Left cardiac atrium (tissue), 4 donors: ENCODE measurements at regions not wholly inside any gene's neighbourhood (a gene's known extent, or its start where the extent isn't known, plus 50 kb on each side); places are given as distances from the start of the nearest gene placed in this dataset.

ENCODE experiments used
- ATAC-seq, 2 donors: fragments of 200-7000 bp; cut with Tn5 transposase; one replicate each; pipeline ENCODE4 v1.9.1; 2020; ENCODE audit warnings: mild to moderate bottlenecking in 2 of 2, moderate library complexity in 2 of 2
- DNase-seq: peaks from one replicate; pipeline ENCODE4 v3.0.0-alpha.2; 2020
- intact Hi-C, 2 donors: fragments of 100-400 bp; cut with DNase I; formaldehyde crosslinking; loops; one replicate each; pipeline versions ENCODE4 v1.14.1 to v1.15.1; 2022 to 2023
- donor health status: DM: no; HTN: yes; CAD: no.
- donor health status: DM: no; HTN: yes; CAD: no; lungs with severe emphysema.
- donor health status: DM: yes; HTN: yes; CAD: no.
- donor health status: Dilated cardiomyopathy.

DNA sequence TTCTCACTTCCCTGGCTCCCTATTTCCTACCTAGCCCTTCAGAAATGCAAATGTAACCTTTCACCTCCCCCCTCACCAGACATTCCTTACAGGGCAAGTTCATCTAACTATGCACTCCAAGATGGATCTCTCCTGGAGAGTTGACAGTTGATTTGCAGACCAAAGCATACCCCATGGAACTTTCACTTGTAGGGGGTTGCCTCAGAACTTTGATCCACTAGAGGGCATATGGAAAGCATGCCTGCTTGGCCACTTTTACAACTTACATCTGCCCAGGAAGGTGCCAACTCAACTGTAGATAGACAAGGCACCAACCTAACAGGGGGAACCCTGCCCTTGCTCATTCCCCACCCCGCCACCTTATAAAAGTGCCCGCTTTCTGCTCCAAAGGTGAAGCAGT, 187.8 kb downstream of the NXNL2 start:
- peak; percentile 55 to 63 for ATAC-seq
- no peak for DNase-seq
- intact Hi-C loops, result loop anchor here in 1 of 2 donors (2.0 kb wide), 1 partner anchor 278 kb away; no protein-coding TSS in a partner anchor

DNA sequence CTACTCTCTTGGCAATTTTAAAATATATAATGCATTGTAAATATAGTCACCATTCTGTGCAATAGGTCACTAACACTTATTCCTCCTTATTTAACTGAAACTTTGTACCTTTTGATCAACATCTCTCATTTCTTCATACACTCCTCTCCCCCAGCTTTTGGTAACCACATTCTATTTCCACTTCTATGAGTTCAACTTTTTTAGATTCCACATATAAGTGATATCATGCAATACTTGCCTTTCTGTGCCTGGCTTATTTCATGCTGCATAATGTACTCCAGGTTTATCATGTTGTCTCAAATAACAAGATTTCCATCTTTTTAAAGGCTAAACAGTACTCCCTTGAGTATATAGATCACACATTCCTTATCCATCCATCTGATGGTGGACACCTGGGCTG, 188.8 kb downstream of the NXNL2 start:
- intact Hi-C loops, result loop anchor here in 1 of 2 donors (2.0 kb wide), 1 partner anchor 277 kb away; no protein-coding TSS in a partner anchor
- no peak for DNase-seq
- ATAC-seq, result no peak

DNA sequence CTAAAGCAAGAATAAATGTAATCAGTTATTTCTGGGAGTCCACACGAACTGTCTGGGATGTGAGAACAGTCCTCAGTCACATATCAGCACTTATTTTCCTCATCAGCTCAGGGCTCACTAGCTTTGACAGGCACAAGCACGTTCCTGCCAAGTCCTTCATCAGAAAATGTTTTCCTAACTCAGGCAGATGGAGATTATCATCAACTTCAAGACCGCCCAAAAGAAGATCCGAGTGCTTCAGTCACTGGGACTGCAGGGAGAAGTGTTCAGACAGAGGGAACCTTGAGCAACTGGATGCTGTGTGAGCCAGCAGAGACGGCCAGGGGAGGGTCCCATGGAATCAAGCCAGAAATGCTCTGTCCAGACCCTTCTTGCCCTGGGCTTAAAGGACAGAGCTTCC, 189.4 kb downstream of the NXNL2 start:
- intact Hi-C loops, result no loop called here
- ATAC-seq (peak; percentile 44 to 75), DNase-seq (no peak)

DNA sequence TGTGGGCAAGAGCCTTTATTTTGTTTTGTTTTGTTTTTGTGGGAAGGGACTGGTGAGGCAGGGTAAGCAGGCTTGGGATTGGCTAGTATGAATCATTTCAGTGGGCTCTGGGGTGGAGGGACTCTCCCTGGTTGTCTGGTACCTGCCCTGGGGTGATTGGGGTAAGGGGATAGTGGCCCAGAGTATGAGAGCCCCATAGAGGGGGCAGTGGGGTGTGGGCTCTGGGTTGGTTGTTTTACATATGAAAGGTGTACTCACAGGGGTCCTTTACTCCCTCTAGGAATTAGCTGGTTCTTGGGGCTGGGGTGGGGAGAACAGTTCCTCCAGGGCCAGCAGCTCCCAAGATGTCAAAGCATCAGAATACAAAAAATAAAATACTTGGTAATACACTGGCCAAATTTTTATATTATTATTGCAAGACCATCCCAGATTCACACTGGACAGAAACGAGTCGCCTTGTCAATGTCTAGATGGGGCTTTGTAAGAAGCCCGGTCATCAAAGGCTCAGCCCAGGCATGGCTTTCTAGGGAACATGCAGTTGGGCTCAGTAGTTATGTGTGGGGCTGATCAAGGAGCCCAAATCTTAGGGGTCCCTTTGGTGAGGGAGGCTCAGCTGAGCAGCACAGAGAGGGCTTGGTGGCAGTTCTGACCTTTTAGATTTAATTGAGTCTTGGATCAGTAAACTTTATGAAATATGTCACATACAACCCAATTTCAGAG, 190.5 kb downstream of the NXNL2 start:
- DNase-seq, result no peak
- intact Hi-C loops, result no loop called here
- ATAC-seq, result no peak

DNA sequence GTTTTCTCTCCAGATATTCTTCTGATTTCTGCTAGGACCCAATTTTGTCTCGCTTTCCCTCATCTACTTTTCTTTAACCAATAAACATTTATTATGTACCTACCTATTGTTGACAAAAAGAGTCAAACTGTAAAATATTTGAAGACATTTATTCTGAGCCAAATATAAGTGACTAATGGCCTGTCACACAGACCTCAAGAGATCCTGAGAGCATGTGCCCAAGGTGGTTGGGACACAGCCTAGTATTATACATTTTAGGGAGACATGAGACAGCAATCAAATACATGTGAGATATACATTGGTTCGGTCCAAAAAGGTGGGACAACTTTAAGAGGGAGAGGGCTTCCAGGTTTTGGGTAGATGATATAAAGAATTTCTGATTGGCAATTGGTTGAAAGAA, 191.8 kb downstream of the NXNL2 start:
- intact Hi-C loops, result no loop called here
- no peak for ATAC-seq
- DNase-seq, result no peak

DNA sequence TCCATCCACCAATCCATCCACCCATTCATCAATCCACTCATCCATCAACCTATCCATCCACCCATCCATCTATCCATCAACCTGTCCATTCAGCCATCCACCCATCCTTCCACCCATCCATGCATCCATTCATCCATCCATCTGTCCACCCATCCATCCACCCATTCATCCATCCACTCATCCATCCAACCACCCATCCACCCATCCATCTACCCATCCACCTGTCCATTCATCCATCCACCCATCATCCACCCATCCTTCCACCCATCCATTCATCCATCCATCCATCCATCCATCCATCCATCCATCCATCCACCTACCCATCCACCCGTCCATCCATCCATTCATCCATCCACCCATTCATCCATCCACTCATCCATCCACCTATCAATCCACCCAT, 195.8 kb downstream of the NXNL2 start:
- ATAC-seq, result no peak
- intact Hi-C loops, result no loop called here
- no peak for DNase-seq

DNA sequence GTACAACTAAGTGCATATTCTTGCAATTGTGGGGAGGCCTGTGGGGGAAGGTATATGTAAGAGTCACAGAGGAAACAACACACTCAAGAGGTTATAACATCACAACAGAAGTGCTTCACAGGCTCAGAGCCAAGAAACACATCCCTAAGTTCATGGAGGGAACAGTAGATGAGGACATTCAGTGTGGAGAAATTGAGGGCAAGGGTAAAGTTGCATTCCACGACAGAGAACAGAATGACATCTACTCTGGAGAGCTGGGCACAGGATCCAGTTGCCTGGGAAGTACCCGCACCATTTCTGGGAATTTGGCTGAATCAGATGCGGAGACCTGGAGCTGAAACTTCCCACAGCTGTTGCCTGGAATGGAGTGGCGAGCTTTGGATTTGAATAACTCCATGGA, 197.2 kb downstream of the NXNL2 start:
- intact Hi-C loops, result no loop called here
- ATAC-seq (peak; percentile 70 to 82), DNase-seq (no peak)

DNA sequence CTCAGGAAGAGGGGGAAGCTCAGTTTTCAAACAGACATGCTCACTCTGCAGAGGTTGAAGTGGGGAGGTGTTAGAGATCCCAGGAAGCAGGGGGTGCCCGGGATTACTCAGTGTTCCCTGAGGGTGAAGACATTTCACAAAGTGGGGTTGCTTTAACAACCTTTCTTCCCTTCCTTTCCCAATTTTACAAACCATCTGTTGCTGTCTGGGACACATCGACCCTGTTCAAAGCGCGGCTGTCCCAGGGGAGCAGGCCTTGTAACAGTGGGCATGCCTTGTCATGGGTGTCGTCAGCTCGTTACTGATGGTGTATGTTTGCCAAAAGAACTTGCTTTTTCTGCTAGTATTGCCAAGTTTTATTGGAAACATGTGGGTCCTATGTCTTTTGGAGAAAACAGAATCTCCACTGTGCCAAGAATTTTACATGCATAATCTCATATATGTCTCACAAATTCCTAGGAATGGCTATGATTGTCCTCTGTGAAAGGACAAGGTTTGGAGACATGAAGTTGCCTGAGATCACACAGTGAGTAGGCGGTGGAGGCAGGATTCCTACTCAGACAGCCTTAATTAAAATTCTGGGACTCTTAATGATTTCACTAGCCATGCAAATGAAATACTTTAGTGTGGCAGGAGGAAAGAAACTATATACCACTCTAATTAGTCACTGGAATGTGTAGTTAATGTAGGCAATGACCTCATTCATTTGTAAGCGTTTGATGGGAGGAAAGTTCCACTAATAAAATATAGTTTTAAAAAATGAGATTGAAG, 198.9 kb downstream of the NXNL2 start:
- intact Hi-C loops, result no loop called here
- ATAC-seq, result peak; percentile 58 to 88
- DNase-seq, result peak; percentile 83

DNA sequence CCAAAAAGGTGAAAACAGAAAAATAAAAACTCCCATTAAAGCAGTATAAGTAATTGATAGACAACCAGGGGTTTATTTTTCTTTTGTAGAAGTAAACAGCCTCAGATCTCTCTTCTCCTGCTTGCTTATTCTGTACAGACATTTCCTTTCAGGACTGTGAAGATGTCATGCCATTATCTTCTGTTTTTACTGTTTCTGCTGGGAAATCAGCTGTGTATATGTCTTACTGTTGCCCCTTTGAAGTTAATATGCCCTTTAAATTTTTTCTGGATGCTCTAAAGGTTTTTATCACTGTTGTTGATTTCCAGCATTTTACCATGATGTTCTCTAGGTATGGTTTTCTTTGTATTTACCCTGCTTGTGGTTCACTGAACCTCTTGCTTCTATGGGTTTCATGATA, 199.5 kb downstream of the NXNL2 start:
- no peak for ATAC-seq

DNA sequence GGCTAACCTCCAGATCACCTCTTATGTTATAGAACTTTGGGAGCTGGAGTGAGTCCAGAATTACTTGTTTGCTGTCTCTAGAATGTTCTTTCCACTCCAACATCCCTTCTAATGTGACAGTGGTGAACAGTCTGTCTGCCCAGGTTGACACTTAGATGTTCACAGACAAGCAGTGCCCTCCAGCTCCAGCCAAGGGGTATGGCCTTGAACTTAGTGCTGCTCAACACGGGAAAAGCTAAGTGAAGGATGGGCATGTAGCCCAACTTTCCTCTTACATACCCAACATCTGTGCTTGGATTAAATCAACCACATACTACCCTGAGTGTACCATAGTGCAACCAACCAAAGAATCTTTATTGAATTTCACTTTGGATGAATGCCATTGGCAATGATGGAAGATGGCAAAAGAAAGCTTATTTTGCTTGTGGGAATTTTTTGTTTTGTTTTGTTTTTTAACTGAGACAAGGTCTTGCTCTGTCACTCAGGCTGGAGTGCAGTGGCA, 201.2 kb downstream of the NXNL2 start:
- DNase-seq (no peak), ATAC-seq (no peak)
- intact Hi-C loops, result no loop called here

More for the DNA sequence above, 199.5 kb downstream of the NXNL2 start:
- intact Hi-C loops, result no loop called here
- no peak for DNase-seq

DNA sequence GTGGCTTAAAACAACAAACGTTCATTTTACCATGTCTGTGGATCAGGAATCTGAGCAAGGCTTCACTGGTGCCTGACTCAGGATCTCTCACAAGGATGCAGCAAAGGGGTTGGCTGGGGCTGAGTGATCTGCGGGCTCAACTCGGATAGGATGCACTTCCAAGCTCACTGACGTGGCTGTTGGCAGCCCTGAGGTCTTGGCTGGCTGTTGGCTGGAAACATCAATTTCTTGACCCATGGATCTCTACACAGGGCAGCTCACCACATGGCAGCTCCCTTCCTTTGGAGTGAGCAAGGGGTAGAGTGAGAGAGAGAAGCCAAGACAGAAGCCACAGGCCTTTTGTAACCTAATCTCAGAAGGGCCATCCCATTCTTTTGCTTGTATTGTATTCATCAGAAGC, 202.1 kb downstream of the NXNL2 start:
- intact Hi-C loops, result no loop called here
- no peak for ATAC-seq

DNA sequence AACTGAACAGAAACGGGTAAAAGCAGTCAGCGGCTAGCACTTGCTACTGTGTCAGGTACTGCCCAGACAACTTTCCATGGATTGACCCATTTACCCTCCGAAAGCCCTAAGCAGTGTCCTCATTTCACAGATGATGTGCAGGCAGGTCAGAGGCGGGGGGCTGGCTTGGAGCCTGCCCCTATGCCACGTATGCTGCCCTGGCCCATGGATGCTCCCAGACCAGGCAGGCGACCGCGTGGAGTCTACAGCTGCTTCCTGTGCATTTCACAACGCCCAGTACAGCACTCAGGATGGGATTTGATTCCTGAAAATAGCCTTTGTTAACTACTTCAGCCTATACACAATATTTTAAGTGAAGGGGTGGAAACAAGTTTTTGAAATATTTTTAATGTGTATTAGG, 202.9 kb downstream of the NXNL2 start:
- ATAC-seq (no peak), DNase-seq (no peak)
- intact Hi-C loops, result no loop called here

More for the DNA sequence above, 202.1 kb downstream of the NXNL2 start:
- no peak for DNase-seq

DNA sequence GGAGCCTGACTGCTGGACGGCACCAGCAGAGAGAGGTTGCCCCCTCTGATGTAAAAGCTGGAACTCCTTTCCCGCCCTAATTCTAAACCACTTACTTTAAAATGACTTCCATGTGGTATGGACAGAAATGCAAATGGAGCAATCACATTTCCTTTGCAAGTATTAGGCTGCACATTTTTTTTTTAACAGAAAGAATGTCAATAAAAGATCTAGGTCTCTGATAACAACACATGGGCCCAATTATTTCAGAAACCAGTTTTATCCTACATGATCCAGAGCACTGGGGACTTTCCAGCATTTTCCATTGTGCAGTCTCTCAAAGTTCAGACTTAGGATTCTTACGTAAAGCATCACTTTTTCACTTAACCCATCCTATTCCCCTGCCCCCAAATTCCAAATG, 203.7 kb downstream of the NXNL2 start:
- no peak for ATAC-seq
- no peak for DNase-seq
- intact Hi-C loops, result no loop called here

DNA sequence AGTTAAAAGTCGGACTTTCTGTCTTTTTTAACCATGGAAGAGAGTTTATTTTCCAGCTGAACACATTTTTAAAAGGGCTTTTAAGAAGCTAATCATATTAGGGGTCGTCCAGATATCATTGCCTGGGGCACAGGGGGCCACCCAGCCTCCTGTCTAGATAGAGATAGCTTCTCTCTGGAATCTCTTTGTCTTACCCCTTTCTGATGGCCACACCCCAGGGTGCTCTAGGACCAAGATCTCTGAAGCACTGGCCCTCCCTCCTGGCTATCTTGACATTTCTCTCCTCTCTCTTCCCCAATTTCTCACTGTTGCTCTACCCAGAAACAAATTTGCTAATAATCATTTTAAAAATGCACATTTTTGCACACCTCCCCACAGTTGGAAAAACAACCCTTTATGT, 204.4 kb downstream of the NXNL2 start:
- DNase-seq (no peak), ATAC-seq (no peak)
- intact Hi-C loops, result no loop called here

DNA sequence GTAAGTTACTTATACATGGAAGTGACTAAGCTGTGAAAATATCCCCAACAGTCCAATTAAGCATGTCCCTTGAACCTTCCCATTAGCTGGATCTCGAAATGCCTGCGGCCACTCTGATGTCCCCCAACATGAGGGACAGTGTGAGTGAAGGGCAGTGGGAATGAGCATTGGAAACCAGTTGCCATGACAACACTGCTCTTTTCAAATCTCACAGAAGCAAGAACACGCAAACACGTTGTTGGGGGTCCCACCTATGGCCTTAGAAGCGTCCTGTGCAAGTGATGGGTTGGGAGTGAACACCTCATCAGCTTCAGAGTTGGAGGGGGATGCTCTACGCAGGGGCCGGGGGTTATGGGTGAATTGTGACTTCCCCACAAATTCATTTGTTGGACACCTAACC, 205.9 kb downstream of the NXNL2 start:
- ATAC-seq (no peak), DNase-seq (no peak)
- intact Hi-C loops, result no loop called here

DNA sequence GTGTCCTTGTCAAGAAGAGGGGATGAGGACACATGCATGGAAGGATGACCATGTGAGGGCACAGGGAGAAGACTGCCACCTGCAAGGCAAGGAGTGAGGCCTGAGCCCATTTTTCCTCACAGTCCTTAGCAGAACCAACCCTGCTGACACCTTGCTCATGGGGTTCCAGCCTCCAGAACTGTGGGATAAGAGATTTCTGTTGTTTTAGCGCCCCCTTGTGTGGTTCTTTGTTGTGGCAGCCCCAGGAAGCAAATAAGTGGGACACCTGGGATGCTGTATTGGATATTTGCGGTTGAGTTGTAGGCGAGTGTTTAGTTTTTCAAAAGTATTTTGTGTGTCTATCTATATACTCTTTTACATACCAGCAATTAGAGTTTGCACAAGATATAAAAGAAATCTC, 206.4 kb downstream of the NXNL2 start:
- intact Hi-C loops, result no loop called here
- ATAC-seq, result no peak
- DNase-seq, result no peak

DNA sequence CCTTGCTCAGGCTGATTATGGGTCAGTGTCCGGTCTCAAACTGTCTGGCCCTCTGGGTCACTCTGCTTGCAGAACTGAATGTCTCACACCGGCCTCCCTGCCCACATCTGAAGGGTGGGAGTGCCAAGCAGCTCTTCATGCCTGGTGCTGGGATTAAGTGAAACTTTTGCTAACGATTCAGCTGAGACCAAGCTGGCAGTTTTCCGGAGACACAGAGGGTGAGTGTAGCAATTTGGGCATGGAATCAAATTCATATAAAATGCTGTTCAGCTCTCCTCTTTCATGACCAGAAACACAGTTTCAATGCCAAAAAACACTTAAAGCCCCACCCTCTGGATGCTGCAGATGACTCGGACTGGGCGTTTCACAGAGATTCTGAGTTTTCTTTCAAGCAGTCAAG, 207.5 kb downstream of the NXNL2 start:
- DNase-seq (peak; percentile 55), ATAC-seq (peak; percentile 32 to 67)
- intact Hi-C loops, result no loop called here

DNA sequence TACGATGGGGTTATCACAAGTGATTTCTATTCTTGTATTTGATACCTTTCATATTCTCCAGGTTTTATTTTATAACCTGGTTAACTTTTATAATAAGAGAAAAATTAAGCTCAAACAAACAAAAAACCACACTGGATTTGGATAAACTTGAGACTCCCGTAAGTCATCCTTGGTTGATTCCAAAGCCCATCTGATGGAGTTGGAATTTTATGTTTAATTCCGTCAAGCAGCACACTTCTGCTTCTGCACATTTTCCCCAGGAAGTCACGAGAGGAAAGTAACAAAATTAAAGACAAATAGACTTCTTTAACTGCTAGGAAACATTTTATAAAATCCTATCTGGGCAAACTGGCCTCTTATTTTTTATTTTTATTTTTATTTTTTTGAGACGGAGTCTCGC, 207.9 kb downstream of the NXNL2 start:
- intact Hi-C loops, result no loop called here
- DNase-seq, result no peak
- no peak for ATAC-seq

DNA sequence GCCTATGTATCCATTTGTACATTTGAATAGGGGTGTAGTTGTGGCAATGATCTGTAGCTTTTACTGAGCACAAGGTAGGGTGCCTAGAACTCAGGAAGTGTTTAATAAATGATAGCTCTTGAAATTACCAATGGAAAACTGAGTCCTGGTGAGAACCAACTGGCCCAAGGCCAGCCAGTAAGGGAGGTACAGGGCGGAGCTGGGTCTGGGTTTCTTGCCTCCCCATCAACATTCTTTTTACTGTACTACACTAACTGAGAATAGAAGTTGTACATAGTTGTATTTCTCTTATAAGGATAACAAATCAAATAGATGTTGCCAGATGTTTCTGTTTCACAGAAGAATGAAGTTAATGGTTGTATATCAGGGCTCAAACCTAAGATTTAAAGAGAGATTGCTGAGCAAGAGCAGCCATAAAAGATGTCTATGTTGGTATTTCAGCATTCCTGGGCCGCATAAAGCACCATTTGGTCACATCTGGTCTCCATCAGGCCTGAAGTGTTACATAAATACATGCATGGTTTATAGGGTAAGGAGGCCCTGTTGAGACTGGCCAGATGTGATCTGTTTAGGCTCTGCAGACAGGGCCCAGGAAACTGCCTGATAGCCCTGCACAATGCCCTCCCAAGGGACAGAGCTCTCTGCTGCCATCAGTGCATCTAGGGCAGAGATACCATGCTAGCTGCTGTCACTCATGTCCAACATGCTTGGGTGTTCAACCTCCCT, 210.5 kb downstream of the NXNL2 start:
- ATAC-seq (no peak), DNase-seq (no peak)
- intact Hi-C loops, result no loop called here
